CD14-positive monocyte (primary cell): ENCODE measurements at regions not wholly inside any gene's neighbourhood (a gene's known extent, or its start where the extent isn't known, plus 50 kb on each side); places are given as distances from the start of the nearest gene placed in this dataset.

Experiments
- DNase-seq, 3 donors: peaks; one replicate each; pipeline ENCODE4 v3.0.0-alpha.2; 2011 to 2022
- H2AFZ ChIP-seq: 2 replicates; pipeline ENCODE4 v1.6.0; 2012; ENCODE audit warnings: mild to moderate bottlenecking, low read depth, low read length, inconsistent platforms; ENCODE audit not compliant: insufficient read depth, poor library complexity, severe bottlenecking
- H3K27ac ChIP-seq, 2 donors: 1 replicate in 1 of 2; 2 replicates in 1 of 2; pipeline ENCODE4 v1.5.1; 2012 to 2013; ENCODE audit warnings: low read length in 2 of 2, control low read depth in 1 of 2, inconsistent platforms in 1 of 2, low read depth in 1 of 2, mild to moderate bottlenecking in 1 of 2
- H3K27me3 ChIP-seq, 2 donors: one replicate each; pipeline versions ENCODE4 v1.6.0 to v1.6.1; 2011 to 2013; ENCODE audit warnings: low read length in 2 of 2; ENCODE audit not compliant: control insufficient read depth in 2 of 2, insufficient read depth in 2 of 2
- H3K36me3 ChIP-seq, 2 donors: replicated peaks in 1 of 2; 1 replicate in 1 of 2; 2 replicates in 1 of 2; pipeline versions ENCODE4 v1.5.1 to v1.6.1; 2012 to 2013; ENCODE audit warnings: low read length in 2 of 2, control low read depth in 1 of 2, inconsistent platforms in 1 of 2, mild to moderate bottlenecking in 1 of 2; ENCODE audit not compliant: insufficient read depth in 2 of 2, control insufficient read depth in 1 of 2
- H3K4me1 ChIP-seq, 2 donors: 1 replicate in 1 of 2; 2 replicates in 1 of 2; pipeline versions ENCODE4 v1.5.1 to v1.6.1; 2012 to 2013; ENCODE audit warnings: low read length in 2 of 2, control low read depth in 1 of 2, inconsistent platforms in 1 of 2, mild to moderate bottlenecking in 1 of 2, moderate library complexity in 1 of 2; ENCODE audit not compliant: insufficient read depth in 2 of 2, control insufficient read depth in 1 of 2
- H3K4me2 ChIP-seq: replicated peaks from 2 replicates; pipeline ENCODE3; 2012; ENCODE audit warnings: low read length, moderate library complexity, mild to moderate bottlenecking; ENCODE audit not compliant: poor library complexity, severe bottlenecking; ENCODE audit errors: extremely low read depth
- H3K4me3 ChIP-seq, 3 experiments: fragments of 200-600 bp in 1 of 3; sonication (generic) in 1 of 3; replicated peaks in 1 of 3; 1 replicate in 2 of 3; 2 replicates in 1 of 3; pipeline ENCODE4 v1.5.1; 2011 to 2013; ENCODE audit warnings: low read length in 3 of 3, mild to moderate bottlenecking in 3 of 3, control low read depth in 2 of 3, low read depth in 2 of 3, inconsistent platforms in 1 of 3, moderate library complexity in 1 of 3
- H3K79me2 ChIP-seq: 2 replicates; pipeline ENCODE4 v1.6.0; 2012; ENCODE audit warnings: mild to moderate bottlenecking, control low read depth, inconsistent platforms, low read length, moderate library complexity; ENCODE audit not compliant: insufficient read depth
- H3K9ac ChIP-seq: 2 replicates; pipeline ENCODE4 v1.6.0; 2017; ENCODE audit warnings: low read length, mild to moderate bottlenecking; ENCODE audit not compliant: insufficient read depth, poor library complexity, severe bottlenecking
- H3K9me3 ChIP-seq, 2 donors: replicated peaks in 1 of 2; 1 replicate in 1 of 2; 2 replicates in 1 of 2; pipeline versions ENCODE4 v1.5.1 to v1.6.1; 2012 to 2013; ENCODE audit warnings: low read length in 2 of 2, control low read depth in 1 of 2; ENCODE audit not compliant: control insufficient read depth in 1 of 2, insufficient read depth in 1 of 2
- H4K20me1 ChIP-seq: 2 replicates; pipeline ENCODE4 v1.6.0; 2012; ENCODE audit warnings: mild to moderate bottlenecking, low read length, control low read depth, moderate library complexity; ENCODE audit not compliant: insufficient read depth
- H3K27ac Mint-ChIP-seq, 7 donors: one replicate each; pipeline ENCODE4 v1.8.0; 2020; ENCODE audit warnings: mild to moderate bottlenecking in 7 of 7, mixed read lengths in 7 of 7, moderate library complexity in 6 of 7, inconsistent platforms in 2 of 7
- H3K27me3 Mint-ChIP-seq, 3 donors: one replicate each; pipeline ENCODE4 v1.8.0; 2021 to 2022; ENCODE audit warnings: low read depth in 3 of 3, mild to moderate bottlenecking in 3 of 3, mixed read lengths in 3 of 3, moderate library complexity in 3 of 3, inconsistent platforms in 1 of 3
- H3K36me3 Mint-ChIP-seq, 2 donors: one replicate each; pipeline ENCODE4 v1.8.0; 2020; ENCODE audit warnings: mixed read lengths in 2 of 2, inconsistent platforms in 1 of 2, mild to moderate bottlenecking in 1 of 2
- H3K4me1 Mint-ChIP-seq: one replicate; pipeline ENCODE4 v1.8.0; 2020; ENCODE audit warnings: mild to moderate bottlenecking, mixed read lengths
- H3K4me3 Mint-ChIP-seq, 2 donors: one replicate each; pipeline ENCODE4 v1.8.0; 2020; ENCODE audit warnings: mild to moderate bottlenecking in 2 of 2, mixed read lengths in 2 of 2, moderate library complexity in 1 of 2
- H3K9me3 Mint-ChIP-seq, 7 donors: one replicate each; pipeline ENCODE4 v1.8.0; 2020 to 2022; ENCODE audit warnings: mixed read lengths in 7 of 7, mild to moderate bottlenecking in 6 of 7, moderate library complexity in 6 of 7, inconsistent platforms in 2 of 7
- CTCF ChIP-seq: fragments of 200-600 bp; IDR thresholded peaks from one replicate; pipeline ENCODE4 v1.8.0; 2022; ENCODE audit warnings: antibody characterized with exemption, mild to moderate bottlenecking
- WGBS: methylation state at CpG from one replicate; pipeline ENCODE4 v1.1.5; 2013; ENCODE audit warnings: missing lambda C conversion rate; ENCODE audit not compliant: insufficient coverage; 5-methylcytosine and 5-hydroxymethylcytosine counted together
- intact Hi-C, 2 donors: fragments of 100-400 bp; cut with micrococcal nuclease; formaldehyde crosslinking; loops; one replicate each; pipeline versions ENCODE4 v1.15.0 to v1.15.1; 2023

GRCh38 chr1:219544163-219544846 lies 68.6 kb downstream of the ZC3H11B start:
- no peak for TF ChIP-seq CTCF
- no peak for DNase-seq
- H2AFZ ChIP-seq, result no peak overlapping the region
- Mint-ChIP-seq H3K9me3 (peaks cover 0 to 4% (median 2%) of the 10 kb centered on the region in 7 donors), H3K4me1 (no peaks in the 10 kb centered on the region), H3K27ac (no peak overlapping the region), H3K27me3 (peaks cover 2 to 6% (median 3%) of the 10 kb centered on the region in 3 donors), H3K4me3 (no peak overlapping the region), H3K36me3 (no peaks in the 10 kb centered on the region)
- 85% methylated on average over 5 of the region's 5 CpGs for WGBS
- H3K79me2 ChIP-seq, result no peaks in the 10 kb centered on the region
- H3K36me3 ChIP-seq, result no peaks in the 10 kb centered on the region
- no peaks in the 10 kb centered on the region for H4K20me1 ChIP-seq
- H3K27ac ChIP-seq, result no peak overlapping the region
- no peak overlapping the region for H3K9ac ChIP-seq
- no peak overlapping the region for H3K4me2 ChIP-seq
- H3K4me3 ChIP-seq, result no peak overlapping the region
- H3K9me3 ChIP-seq, result no peaks in the 10 kb centered on the region
- H3K4me1 ChIP-seq, result no peaks in the 10 kb centered on the region
- intact Hi-C loops, result no loop called here
- peaks cover 0 to 3% of the 10 kb centered on the region in 2 donors for H3K27me3 ChIP-seq

GRCh38 chr1:219542828-219543518 lies 69.9 kb downstream of the ZC3H11B start:
- Histone ChIP-seq H2AFZ (no peak overlapping the region), H3K4me2 (no peak overlapping the region), H3K4me1 (no peaks in the 10 kb centered on the region), H3K27ac (no peak overlapping the region), H3K36me3 (no peaks in the 10 kb centered on the region), H3K79me2 (no peaks in the 10 kb centered on the region), H3K9me3 (no peaks in the 10 kb centered on the region), H3K27me3 (peaks cover 0 to 3% of the 10 kb centered on the region in 2 donors), H3K4me3 (no peak overlapping the region), H3K9ac (no peak overlapping the region), H4K20me1 (no peaks in the 10 kb centered on the region)
- no peaks in the 10 kb centered on the region for H3K36me3 Mint-ChIP-seq
- H3K4me1 Mint-ChIP-seq, result no peaks in the 10 kb centered on the region
- H3K27ac Mint-ChIP-seq, result no peak overlapping the region
- TF ChIP-seq CTCF, result no peak
- H3K4me3 Mint-ChIP-seq, result no peak overlapping the region
- DNase-seq, result no peak
- peaks cover 0 to 3% (median 2%) of the 10 kb centered on the region in 7 donors for H3K9me3 Mint-ChIP-seq
- peaks cover 2 to 6% (median 3%) of the 10 kb centered on the region in 3 donors for H3K27me3 Mint-ChIP-seq
- intact Hi-C loops, result no loop called here
- 100% methylated on average over 1 of the region's 5 CpGs for WGBS
